CD4-positive, alpha-beta T cell treated with Interferon gamma for 1 hour (primary cell): ENCODE measurements at regions not wholly inside any gene's neighbourhood (a gene's known extent, or its start where the extent isn't known, plus 50 kb on each side); places are given as distances from the start of the nearest gene placed in this dataset.
"Not testable (repeated sequence)": the region's sequence is repeated elsewhere in the genome, so short reads cannot be mapped to it uniquely, and the experiment has no call there.

Experiments used
- DNase-seq: peaks from one replicate; pipeline ENCODE4 v3.0.0-alpha.2; 2020

DNA sequence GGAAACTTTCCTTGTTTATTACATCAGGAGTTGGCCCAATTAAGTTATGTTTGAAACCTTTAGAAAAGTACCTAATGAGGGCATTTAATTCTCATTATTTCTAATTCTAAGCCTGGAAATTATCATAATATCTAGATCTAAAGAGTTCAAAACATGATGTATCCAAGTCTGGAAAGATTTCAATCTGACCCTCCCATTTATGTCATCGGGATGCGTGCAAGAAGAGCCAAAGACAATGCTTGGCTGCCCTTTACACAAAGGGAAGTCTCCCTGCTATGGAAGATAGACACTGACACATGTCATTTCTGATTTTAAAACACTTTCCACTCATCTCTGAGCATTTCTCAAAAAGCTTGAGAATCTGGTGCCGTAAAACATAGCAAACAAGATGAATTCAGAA lies 222.4 kb downstream of the ANTXR2 start:
- DNase-seq: no peak

DNA sequence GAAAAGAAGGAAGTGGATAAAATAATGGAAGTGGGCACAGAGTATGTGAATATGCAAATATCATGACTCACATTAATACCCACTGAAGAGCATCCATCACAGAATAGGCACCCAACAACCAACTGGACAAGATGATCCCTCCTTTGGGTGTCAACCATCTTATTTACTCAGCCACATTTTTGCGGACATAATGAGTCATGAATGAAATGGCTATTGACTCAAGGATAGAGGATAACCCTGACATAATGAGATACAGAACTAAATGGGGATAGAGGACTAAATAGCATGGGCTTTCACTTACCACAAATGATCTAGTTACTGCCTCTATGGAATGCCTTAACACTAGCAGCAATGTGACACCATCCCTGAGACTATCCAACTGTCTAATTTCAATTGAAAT lies 224.7 kb downstream of the ANTXR2 start:
- DNase-seq: no peak

DNA sequence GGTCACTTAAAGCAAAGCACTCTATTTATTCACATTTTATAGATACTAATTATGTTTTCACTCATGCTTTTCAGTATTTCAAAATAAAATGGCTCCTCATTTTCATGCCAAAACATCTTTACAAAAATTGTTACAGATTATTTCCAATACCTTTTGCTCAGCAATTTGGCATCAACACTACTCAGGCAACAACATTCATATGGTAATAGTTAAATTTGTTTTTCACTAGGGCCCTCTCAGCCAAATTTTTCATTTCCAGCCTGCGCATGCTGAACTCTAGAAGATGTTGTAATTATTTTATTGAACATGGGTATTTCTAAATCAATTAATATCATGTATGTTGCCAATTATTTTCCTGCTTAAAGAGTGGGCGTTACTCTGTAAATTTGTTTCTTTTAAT lies 225.6 kb downstream of the ANTXR2 start:
- no peak for DNase-seq

DNA sequence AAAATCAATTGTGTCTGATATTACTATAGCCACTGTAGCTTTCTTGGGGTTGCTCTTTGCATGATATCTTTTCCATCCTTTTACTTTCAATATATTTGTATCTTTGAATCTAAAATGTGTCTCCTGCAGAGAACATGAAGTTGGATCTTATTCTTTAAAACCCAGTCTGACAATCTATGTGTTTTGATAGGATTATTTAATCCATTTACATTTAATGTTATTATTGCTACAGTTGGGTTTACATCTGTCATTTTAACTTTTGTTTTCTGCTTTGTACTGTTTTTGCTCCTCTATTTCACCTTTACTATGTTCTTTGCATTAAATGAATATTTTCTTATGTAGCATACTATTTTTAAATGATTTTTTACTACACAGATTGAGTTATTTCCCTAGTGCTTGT lies 230.9 kb downstream of the ANTXR2 start:
- no peak for DNase-seq

DNA sequence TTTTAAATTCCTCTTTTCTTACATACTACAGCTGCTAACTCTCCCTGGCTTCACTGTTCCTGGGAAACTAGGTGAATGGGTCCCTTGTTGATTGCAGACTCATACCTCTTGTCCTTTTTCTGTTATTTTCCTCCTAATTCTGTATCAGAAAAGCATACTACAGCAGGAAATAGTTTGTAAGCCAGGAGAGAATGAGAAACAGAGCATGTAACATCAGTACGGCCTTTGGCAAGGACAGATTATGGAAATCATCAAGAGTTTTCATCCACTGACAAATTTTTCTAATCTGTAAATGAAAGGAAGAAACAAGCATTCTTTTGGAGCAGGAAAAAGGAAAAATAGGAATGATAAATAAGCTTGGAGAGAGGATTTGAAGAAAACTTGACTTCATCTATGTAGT lies 239.2 kb downstream of the ANTXR2 start:
- no peak for DNase-seq

DNA sequence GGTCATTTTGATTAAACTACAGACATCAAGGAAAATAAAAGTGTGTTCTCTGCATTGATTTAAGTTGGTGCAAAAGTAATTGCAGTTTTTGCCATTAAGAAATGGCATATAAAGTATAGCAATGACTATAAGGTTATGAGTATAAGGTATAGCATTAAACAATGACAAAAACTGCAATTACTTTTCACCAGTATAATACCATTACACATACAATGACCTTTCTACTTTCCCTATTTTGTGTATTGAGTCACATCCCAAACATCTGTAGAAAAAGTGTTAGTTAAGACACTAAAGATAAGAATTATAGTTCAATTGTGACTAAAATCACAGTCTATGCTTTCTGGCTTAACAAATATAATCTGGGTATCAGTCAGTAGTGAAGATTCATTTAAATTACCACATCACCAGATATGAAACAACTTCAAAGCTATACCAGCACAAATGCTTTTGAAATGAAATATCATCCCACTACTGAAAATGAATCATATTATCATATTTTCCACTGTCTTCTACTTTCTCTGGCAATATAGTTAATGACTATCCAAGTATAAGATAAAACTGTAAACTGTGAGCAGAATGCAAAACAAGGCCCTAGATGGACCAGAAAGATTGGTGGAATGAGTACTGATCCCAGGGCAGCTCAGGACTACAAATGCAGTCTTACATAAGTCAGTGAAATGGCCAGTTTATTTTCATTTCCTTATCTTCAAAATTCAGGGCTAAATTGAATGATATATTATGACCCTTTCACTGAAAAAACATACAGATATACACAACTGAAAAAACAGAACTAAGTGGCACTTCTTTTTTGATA lies 241.1 kb downstream of the ANTXR2 start:
- no peak for DNase-seq

DNA sequence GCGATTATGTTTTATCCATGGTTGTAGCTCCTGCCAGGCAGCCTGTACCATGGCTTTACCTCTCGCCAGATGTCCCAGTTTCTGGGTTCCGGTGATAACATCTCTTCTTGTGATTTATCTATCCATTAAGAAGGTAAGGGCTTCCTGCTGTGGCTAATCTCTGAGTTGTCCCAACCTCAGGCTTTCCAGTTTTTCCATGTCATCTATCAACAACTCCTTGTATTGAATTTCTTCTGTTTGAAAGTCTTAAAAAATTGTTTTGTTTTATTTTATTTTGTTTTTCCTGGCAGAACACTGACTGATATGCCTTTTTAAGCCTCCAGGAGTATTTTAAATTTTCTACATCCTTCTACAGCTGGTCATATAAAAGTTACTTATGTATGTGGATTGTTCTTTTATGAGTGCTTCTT lies 241.9 kb downstream of the ANTXR2 start:
- no peak for DNase-seq

DNA sequence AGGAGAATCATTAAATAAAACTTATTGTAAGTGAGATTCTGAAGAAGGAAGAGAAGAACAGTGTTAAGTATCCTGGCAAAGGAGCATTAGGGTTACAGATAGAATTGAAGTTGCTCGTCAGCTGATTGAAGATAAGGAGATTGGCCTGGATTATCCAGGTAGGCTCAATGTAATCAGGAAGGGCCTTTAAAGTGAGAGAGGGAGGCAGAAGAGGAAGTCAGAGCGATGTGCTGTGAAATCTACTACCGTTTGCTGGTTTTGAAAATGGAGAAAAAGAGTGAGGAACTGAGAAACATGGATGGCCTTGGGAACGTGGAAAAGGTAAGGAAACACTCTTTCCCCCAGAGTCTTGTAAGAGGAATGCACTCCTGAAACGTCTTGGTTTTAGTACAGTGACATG lies 245.7 kb downstream of the ANTXR2 start:
- no peak for DNase-seq

DNA sequence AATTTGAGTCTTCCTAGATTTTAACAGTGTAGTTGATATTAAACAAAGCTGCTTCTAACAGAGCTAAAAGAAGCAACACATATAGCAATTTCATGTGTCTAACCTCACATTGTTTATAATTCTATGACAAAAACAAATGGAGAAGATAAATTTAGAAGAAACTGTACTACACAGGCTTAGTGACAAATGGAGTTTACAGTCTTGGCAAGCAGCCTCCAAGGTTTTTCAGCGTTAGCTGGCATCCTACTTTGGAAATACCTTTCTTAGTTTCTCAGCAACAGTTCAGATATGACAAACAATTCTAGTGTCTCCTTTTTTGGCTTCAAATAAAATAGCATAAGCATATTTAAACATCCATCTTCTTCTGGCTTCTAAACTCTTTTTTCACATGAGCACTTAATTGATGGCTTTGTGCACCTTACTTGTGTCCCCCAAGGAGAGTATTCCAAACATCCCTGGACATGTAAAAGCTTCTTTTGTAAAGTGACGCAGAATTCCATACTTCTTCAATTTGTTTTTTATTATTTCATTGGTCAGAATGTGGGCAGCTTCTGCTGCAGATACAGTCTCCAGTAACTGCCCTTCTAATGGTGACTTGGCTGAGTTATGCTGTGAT lies 249.8 kb downstream of the ANTXR2 start:
- DNase-seq: no peak

DNA sequence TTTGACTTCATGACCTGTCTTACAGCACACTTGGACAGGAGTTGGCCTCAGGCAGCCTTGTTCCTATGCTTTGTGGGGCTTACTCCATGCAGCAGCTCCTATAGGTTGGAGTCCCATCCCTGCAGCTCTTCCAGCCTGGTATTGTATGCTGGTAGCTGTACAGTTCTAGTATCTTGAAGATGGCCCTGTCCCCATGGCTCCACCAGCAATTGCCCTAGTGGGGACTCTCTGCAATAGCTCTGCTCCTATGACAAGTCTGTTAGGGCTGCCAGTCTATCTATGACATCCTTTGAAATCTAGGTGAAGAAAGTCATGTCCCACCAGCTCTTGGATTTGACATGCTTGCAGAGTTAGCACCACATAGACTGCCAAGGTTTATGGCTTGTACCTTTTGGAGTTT lies 252.6 kb downstream of the ANTXR2 start:
- no peak for DNase-seq

DNA sequence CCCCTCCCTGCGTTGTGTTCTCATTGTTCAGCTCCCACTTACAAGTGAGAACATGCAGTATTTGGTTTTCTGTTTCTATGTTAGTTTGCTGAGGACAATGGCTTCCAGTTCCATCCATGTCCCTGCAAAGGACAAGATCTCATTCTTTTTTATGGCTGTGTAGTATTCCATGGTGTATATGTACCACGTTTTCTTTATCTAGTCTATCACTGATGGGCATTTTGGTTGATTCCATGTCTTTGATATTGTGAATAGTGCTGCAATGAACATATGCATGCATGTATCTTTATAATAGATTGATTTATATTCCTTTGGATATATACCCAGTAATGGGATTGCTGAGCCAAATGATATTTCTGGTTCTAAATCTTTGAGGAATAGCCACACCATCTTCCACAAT lies 265.1 kb downstream of the ANTXR2 start:
- DNase-seq: not testable (repeated sequence)

DNA sequence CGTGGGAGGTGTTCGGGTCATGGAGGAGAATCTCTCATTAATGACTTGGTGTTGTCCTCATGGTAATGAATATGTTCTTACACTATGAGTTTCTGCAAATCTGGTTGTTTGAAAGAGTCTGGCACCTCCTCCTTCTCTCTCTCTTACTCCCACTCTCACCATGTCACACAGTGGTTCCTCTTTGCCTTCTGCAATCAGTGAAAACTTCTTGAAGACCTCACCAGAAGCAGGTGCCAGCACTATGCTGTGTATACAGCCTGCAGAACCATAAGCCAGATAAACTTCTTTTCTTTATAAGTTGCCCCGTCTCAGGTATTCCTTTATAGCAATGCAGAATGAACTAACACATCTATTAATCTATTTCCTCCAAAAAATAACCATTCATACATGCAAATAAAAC lies 275.0 kb downstream of the ANTXR2 start:
- DNase-seq: no peak

DNA sequence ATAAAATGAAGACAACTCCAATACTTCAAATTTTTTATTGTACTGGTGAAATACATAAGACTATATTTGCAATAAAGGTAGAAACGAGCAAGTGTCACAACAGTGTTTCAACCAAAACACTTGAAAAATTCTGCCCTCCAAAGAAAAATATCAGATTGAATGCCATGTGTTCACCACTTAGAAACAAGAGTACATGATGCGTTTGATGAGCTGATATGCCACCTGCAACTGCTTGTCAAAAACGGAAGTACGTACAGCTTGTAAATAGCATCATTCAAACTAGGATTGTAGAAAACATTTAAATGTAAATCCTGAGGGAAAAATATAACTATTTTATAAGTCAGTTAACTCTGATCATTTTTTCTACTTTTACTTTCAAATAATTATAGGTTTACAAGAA lies 276.1 kb downstream of the ANTXR2 start:
- DNase-seq: no peak

DNA sequence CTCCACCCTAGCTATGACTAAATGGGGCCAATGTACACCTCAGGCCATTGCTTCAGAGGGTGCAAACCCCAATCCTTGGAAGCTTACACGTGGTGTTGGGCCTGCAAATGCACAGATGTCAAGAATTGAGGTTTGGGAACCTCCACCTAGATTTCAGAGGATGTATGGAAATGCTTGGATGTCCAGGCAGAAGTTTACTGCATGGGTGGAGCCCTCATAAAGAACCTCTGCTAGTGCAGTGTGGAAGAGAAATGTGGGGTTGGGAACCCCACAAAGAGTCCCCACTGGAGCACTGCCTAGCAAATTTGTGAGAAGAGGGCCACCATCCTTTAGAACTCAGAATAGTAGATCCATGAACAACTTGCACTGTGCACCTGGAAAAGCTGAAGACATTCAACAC lies 284.1 kb downstream of the ANTXR2 start:
- DNase-seq: no peak

DNA sequence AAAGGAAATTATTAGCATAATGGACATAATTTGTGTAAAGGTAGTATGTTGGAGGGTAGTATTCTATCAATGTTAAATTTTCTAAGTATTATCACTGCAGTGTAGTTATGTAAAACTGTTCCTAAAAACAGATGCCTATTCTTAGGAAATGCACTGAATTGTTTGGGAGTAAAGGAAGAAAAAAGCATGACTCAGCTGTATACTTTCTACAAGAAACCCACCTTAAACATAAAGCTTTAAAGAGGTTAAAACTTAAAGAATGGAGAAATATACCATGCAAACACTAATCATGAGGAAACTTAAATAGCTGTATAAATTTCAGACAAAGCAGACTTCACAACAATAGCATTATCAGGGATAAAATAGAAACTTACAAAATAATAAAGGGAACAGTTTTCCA lies 292.9 kb downstream of the ANTXR2 start:
- no peak for DNase-seq

DNA sequence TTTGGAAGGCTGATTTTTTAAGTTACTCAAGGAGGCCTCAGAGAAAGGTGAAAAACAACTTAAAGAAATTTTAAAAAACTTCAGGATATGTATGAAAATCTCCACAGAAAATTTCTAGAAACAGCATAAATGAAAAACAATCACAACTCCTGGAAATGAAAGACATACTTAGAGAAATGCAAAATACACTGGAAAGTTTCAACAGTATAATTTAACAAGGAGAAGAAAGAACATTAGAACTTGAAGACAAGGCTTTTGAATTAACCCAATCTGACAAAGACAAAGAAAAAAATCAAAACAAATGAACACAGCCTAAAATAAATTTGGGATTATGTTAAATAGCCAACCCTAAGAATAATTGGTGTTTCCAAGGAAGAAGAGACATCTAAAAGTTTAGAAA lies 300.5 kb downstream of the ANTXR2 start:
- no peak for DNase-seq

DNA sequence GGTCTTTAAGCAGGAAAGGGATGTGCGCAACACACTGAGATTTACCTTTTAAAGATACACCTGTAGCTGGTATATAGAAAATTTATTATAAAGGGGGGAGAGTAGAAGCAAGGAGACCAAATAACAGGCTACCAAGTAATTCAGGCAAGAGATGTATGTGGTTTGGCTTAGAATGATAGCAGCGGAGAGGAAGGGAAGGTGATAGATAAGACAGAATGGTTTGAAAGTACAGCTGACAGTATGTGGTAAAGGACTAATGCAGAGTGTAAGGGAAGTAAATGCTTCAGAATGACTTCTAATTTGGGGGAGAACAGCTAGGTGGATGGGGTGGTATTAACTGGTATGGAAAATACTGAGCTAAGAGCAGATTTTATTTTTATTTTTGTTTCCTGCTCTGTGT lies 308.9 kb downstream of the ANTXR2 start:
- no peak for DNase-seq

DNA sequence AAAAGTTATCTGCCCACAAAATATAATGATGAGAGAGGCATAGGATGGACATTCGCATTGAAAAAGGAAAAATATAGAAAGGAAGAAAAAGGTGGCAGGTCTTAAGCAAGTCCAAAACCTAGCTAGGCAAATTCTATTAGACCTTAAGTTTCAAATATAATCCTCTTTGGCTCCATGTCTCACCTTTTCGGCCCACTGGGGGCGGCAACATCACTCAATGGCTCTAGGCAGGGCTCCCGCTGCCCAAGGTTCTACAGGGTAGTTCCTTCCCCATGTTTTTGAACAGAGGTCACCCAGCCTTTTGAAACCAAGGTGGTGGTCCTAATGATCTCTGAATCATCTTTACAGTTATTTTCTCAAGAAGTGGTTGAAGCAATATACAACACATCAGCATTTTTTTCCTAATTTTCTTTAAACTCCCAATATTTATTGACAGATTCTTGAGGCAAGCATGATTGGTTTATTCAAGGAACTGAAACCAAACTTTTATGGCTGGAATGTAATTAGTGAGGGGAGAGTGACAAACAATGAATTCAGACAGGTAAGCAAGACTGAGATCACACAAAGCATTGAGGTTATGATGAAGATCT lies 309.4 kb downstream of the ANTXR2 start:
- no peak for DNase-seq

DNA sequence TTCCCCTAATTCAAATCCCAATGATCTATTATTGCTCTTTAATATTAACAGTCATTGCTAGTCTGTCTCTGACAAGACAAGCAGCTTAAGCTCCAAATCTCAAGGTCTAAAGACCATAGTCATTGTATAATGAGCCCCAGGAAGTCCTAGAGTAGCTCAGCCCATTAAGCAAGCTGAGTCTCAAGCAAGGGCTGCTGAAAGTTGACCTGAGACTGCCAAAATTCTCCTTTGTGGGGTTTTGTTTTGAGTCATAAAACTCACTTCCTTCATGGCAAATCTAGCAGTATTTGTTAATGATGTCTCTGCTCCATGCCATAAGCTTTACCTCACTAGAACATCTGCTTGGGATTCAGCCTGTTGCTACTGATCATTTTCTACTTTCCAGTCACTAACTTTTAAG lies 313.2 kb downstream of the ANTXR2 start:
- no peak for DNase-seq

DNA sequence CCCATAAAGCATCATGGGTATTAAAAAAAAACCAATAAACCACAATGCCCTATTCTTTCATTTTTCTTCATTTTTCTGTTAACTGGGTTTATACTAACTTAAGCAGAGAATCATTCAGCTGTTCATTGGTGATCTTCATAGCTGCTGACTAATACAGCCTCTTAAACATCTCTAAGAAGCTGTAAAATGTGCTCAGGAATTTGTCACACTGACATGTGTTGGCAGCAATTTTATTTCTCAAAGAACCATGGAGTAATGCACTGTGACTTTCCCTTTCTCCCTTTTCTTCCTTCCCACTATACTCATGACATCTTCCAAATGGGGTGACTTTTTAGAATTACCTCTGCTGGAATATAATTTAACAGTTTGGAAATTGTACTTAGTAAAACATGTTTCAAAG lies 315.4 kb downstream of the ANTXR2 start:
- no peak for DNase-seq

DNA sequence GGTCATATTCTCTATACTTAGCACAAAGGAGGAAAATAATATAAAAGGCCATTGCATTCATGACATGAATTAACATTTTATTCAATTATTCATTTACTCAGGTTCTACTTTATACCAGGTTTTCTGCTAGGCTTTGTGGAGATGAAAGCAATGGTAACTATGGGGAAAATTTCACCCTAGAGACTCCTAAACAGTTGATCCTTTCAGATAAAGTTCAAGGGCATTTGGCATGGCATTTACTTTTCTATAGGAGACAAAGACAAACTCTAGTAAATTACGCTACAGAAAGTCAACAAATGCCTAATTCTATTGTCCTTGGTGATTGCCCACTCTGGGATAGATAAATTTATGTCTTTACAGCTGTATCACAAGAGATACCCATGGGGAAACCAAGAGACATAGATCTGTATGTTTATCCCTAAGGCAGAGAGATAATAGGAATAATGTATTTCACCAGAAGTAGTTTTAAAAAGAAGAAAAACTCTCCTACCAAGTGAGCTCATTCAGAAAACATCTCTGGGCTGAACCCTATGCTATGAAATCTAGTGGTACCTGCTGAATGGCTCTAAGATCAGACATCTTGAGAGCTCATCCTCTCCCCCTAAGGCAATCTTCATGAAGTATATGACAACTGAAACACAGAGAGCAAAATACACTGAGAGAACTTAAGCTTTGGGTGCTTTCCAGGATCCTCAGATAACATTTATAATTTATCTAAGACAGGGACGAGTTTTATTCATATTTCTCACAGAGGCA lies 316.7 kb downstream of the ANTXR2 start:
- DNase-seq: no peak

DNA sequence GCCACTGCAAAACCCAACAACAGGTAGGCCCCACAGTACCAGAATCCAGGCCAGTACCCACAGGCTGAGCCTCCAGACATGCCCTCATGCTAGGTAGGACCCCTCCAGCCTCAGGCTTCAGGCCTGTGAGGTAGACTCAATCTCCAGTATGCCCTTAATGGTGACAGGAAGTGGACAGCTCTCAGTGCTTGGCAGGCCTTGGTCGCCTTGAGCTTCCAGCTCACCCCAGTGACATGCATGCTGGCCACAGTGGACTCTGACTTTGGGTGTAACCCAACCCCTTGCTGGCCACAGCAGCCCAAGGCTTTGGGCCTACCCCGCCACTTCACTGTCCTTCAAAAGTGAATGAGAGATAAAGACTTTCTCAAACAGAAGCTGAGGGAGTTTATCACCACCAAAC lies 324.2 kb downstream of the ANTXR2 start:
- DNase-seq: no peak

DNA sequence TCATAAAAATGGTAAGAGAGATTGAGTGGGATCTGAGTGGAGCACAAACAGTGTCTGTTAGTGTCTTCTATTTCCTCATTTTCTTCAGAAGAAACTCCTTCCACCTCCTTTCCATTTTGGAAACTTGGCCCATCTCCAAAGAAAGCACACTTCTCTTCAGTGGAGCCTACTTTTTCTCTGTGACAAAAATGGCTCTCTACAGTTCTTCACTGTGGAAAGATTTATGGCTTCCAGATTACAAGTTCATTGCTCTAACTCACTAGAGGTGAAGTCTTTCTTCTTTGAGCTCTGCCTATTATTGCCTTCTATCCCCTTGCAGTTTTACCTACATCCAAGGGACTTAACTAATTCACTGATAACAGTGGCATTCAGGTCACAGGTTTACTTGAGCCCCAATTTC lies 325.8 kb downstream of the ANTXR2 start:
- DNase-seq: no peak

DNA sequence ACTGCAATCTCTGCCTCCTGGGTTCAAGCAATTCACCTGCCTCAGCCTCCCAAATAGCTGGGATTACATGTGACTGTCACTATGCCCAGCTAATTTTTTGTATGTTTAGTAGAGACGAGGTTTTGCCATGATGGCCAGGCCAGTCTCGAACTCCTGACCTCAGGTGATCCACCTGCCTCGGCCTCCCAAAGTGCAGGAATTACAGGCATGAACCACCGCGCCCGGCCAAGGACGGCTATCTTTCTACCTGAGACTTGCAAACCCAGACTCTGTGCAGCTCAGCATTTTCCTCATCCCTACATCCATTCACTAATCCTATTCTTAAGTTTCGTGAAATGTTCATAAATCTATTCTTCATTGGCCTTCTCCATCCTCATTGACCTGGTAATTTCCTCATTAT lies 330.0 kb downstream of the ANTXR2 start:
- DNase-seq: no peak
